PC-9 (cell line): ENCODE measurements at regions not wholly inside any gene's neighbourhood (a gene's known extent, or its start where the extent isn't known, plus 50 kb on each side); places are given as distances from the start of the nearest gene placed in this dataset.

ENCODE experiments used
- EZH2 ChIP-seq: fragments of 200-600 bp; sonication (generic); IDR thresholded peaks from 2 replicates; pipeline ENCODE4 v1.8.0; 2017; ENCODE audit warnings: antibody characterized with exemption, low read depth
- TF ChIP-seq, protein P1 (sequence below): fragments of 200-600 bp; sonication (generic); conservative IDR thresholded peaks from 2 replicates; pipeline ENCODE4 v1.6.1; 2017; ENCODE audit warnings: mixed run types, antibody characterized with exemption, mild to moderate bottlenecking, moderate library complexity

GRCh38 chr5:62695274-62695673 is 116.7 kb downstream of the LRRC70 start:
- TF ChIP-seq, protein P1, sequence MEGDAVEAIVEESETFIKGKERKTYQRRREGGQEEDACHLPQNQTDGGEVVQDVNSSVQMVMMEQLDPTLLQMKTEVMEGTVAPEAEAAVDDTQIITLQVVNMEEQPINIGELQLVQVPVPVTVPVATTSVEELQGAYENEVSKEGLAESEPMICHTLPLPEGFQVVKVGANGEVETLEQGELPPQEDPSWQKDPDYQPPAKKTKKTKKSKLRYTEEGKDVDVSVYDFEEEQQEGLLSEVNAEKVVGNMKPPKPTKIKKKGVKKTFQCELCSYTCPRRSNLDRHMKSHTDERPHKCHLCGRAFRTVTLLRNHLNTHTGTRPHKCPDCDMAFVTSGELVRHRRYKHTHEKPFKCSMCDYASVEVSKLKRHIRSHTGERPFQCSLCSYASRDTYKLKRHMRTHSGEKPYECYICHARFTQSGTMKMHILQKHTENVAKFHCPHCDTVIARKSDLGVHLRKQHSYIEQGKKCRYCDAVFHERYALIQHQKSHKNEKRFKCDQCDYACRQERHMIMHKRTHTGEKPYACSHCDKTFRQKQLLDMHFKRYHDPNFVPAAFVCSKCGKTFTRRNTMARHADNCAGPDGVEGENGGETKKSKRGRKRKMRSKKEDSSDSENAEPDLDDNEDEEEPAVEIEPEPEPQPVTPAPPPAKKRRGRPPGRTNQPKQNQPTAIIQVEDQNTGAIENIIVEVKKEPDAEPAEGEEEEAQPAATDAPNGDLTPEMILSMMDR = no peak
- TF ChIP-seq EZH2 = no peak
